K562 (cell line): ENCODE measurements at regions not wholly inside any gene's neighbourhood (a gene's known extent, or its start where the extent isn't known, plus 50 kb on each side); places are given as distances from the start of the nearest gene placed in this dataset.

Experiments
- ATAC-seq: fragments of 200-7000 bp; cut with Tn5 transposase; 3 replicates; pipeline ENCODE4 v1.9.1; 2020; ENCODE audit warnings: moderate library complexity
- BruUV-seq: library from RNA; stranded (reverse); fragments of 400-500 nt; replicated peaks from 2 replicates; lab custom pipeline; 2021; lab: Mats Ljungman, UMichigan
- CTCF ChIA-PET: fragments of 300-600 bp; formaldehyde crosslinking; extraction: SDS; loops from one replicate; lab custom pipeline; 2021; ENCODE audit warnings: low intra/inter-chr PET ratio; lab: Yijun Ruan, JAX
- POLR2A ChIA-PET: fragments of 300-600, 350-650 bp; sonication (Branson Sonifier 250); formaldehyde crosslinking; extraction: SDS; loops from one replicate; lab custom pipeline; 2021; ENCODE audit warnings: antibody characterized with exemption, inconsistent platforms; lab: Yijun Ruan, JAX
- DNase-seq, 4 experiments: peaks; one replicate each; pipeline versions ENCODE4 v3.0.0 to v3.0.0-alpha.2; 2011 to 2018; ENCODE audit warnings: low spot score in 3 of 4, mixed read lengths in 3 of 4; ENCODE audit errors: extremely low read depth in 1 of 4
- FAIRE-seq: peaks from 2 replicates; lab custom pipeline; 2011; peaks lifted over from hg19 to GRCh38; lab: Jason Lieb, UNC
- H2AFZ ChIP-seq: 2 replicates; pipeline ENCODE4 v1.6.0; 2011; ENCODE audit warnings: low read depth, low read length, control low read depth, inconsistent platforms
- H3K27ac ChIP-seq: fragments of 200-600 bp; 3 replicates; pipeline ENCODE4 v1.8.0; 2011; ENCODE audit warnings: low read depth, mild to moderate bottlenecking, control low read depth, inconsistent platforms, low read length, moderate library complexity, mixed read lengths; ENCODE audit errors: extremely low read depth
- H3K27me3 ChIP-seq, 2 experiments: fragments of 300-600 bp in 1 of 2; 2 replicates in 1 of 2; 3 replicates in 1 of 2; pipeline versions ENCODE4 v1.6.0 to v1.8.0; 2011; ENCODE audit warnings: inconsistent platforms in 2 of 2, low read length in 2 of 2, mild to moderate bottlenecking in 1 of 2, mixed read lengths in 1 of 2, moderate library complexity in 1 of 2; ENCODE audit not compliant: control insufficient read depth in 2 of 2, insufficient read depth in 2 of 2
- H3K36me3 ChIP-seq: fragments of 300-600 bp; 3 replicates; pipeline ENCODE4 v1.8.0; 2011; ENCODE audit warnings: mild to moderate bottlenecking, low read length, inconsistent platforms; ENCODE audit not compliant: control insufficient read depth, insufficient read depth
- H3K4me1 ChIP-seq, 2 experiments: fragments of 200-600 bp in 1 of 2; replicated peaks in 1 of 2; 2 replicates in 1 of 2; 3 replicates in 1 of 2; pipeline versions ENCODE4 v1.5.1 to v1.8.0; 2011; ENCODE audit warnings: inconsistent platforms in 2 of 2, low read length in 2 of 2, mild to moderate bottlenecking in 1 of 2, mixed read lengths in 1 of 2, moderate library complexity in 1 of 2; ENCODE audit not compliant: control insufficient read depth in 2 of 2, insufficient read depth in 2 of 2
- H3K4me2 ChIP-seq: 2 replicates; pipeline ENCODE4 v1.6.1; 2011; ENCODE audit warnings: low read length, control low read depth, inconsistent platforms, mixed read lengths; ENCODE audit not compliant: insufficient read depth
- H3K4me3 ChIP-seq: fragments of 200-600 bp; sonication (generic), shearing (Covaris generic); 2 replicates; pipeline ENCODE4 v1.5.1; 2016; ENCODE audit warnings: control low read depth, inconsistent platforms
- H3K79me2 ChIP-seq: fragments of 200-600 bp; 3 replicates; pipeline ENCODE4 v1.8.0; 2011; ENCODE audit warnings: low read length, inconsistent platforms; ENCODE audit not compliant: control insufficient read depth, insufficient read depth
- H3K9ac ChIP-seq, 2 experiments: 2 replicates each; pipeline versions ENCODE4 v1.6.0 to v1.6.1; 2011; ENCODE audit warnings: low read depth in 2 of 2, low read length in 2 of 2, control low read depth in 1 of 2, inconsistent platforms in 1 of 2, mild to moderate bottlenecking in 1 of 2, mixed read lengths in 1 of 2; ENCODE audit not compliant: insufficient read depth in 1 of 2
- H3K9me1 ChIP-seq: one replicate; pipeline ENCODE4 v1.6.0; 2011; ENCODE audit warnings: inconsistent platforms, mild to moderate bottlenecking, low read length, moderate library complexity; ENCODE audit not compliant: control insufficient read depth, insufficient read depth
- H3K9me3 ChIP-seq: replicated peaks from 2 replicates; pipeline ENCODE4 v1.5.1; 2011; ENCODE audit warnings: low read depth, low read length, inconsistent platforms; ENCODE audit not compliant: control insufficient read depth, insufficient read depth
- H4K20me1 ChIP-seq: replicated peaks from 2 replicates; pipeline ENCODE4 v1.6.1; 2011; ENCODE audit warnings: low read length, inconsistent platforms, mixed read lengths; ENCODE audit not compliant: control insufficient read depth, insufficient read depth
- BCL6 ChIP-seq: fragments of 250-450 bp; sonication (Bioruptor Pico); IDR thresholded peaks from 2 replicates; pipeline ENCODE4 v1.4.0; 2020
- CCNT2 ChIP-seq: IDR thresholded peaks from 2 replicates; pipeline ENCODE4 v1.6.1; 2011; ENCODE audit warnings: borderline replicate concordance, low read depth, mild to moderate bottlenecking, moderate library complexity, mixed read lengths, low read length; ENCODE audit not compliant: insufficient read length; ENCODE audit errors: extremely low read depth
- CREB3 ChIP-seq: fragments of 450-650 bp; conservative IDR thresholded peaks from 2 replicates; pipeline ENCODE4 v1.6.1; 2016; ENCODE audit warnings: missing genetic modification characterization, low read depth, mild to moderate bottlenecking, missing compliant biosample characterization, moderate library complexity
- FOXP1 ChIP-seq: sonication (generic); formaldehyde crosslinking; IDR thresholded peaks from 2 replicates; pipeline ENCODE4 v1.8.0; 2022; ENCODE audit warnings: mild to moderate bottlenecking, missing genetic modification reagents
- LEF1 ChIP-seq: fragments of 450-650 bp; IDR thresholded peaks from 2 replicates; pipeline ENCODE4 v1.6.1; 2016; ENCODE audit warnings: mild to moderate bottlenecking
- POLR2H ChIP-seq: IDR thresholded peaks from 2 replicates; pipeline ENCODE4 v1.6.1; 2016; ENCODE audit warnings: missing genetic modification characterization, low read depth, mild to moderate bottlenecking, control low read depth, missing compliant biosample characterization, moderate library complexity
- PTRF ChIP-seq: fragments of 450-650 bp; IDR thresholded peaks from 2 replicates; pipeline ENCODE4 v1.6.1; 2016; ENCODE audit warnings: mild to moderate bottlenecking, missing genetic modification characterization, missing compliant biosample characterization
- RBM14 ChIP-seq: fragments of 200-400 bp; formaldehyde crosslinking; IDR thresholded peaks from 2 replicates; pipeline ENCODE4 v1.6.1; 2018; ENCODE audit warnings: low read depth, mild to moderate bottlenecking, low read length, moderate library complexity, borderline replicate concordance; ENCODE audit not compliant: insufficient read depth
- RUNX1 ChIP-seq: sonication (generic); IDR thresholded peaks from 2 replicates; pipeline ENCODE4 v1.6.1; 2016; ENCODE audit warnings: antibody characterized with exemption, low read depth
- SIN3B ChIP-seq: fragments of 450-650 bp; IDR thresholded peaks from 2 replicates; pipeline ENCODE4 v1.6.1; 2017; ENCODE audit warnings: low read depth, mild to moderate bottlenecking, moderate library complexity
- YY1 ChIP-seq, 3 experiments: IDR thresholded peaks; 2 replicates each; pipeline ENCODE4 v1.6.1; 2011; ENCODE audit warnings: low read length in 2 of 3, mild to moderate bottlenecking in 2 of 3, moderate library complexity in 2 of 3, borderline replicate concordance in 1 of 3, control low read depth in 1 of 3, low read depth in 1 of 3; ENCODE audit not compliant: insufficient read depth in 3 of 3, insufficient replicate concordance in 2 of 3, control insufficient read depth in 1 of 3, insufficient read length in 1 of 3; ENCODE audit errors: extremely low read depth in 1 of 3
- ZC3H11A ChIP-seq: IDR thresholded peaks from 2 replicates; pipeline ENCODE4 v1.6.1; 2012; ENCODE audit warnings: low read depth, low read length, improper control_type of control experiment
- ZMIZ1 ChIP-seq, 2 experiments: fragments of 150-350 bp in 1 of 2; IDR thresholded peaks; 2 replicates each; pipeline ENCODE4 v1.6.1; 2012 to 2016; ENCODE audit warnings: low read depth in 2 of 2, low read length in 2 of 2, mild to moderate bottlenecking in 1 of 2, moderate library complexity in 1 of 2
- ZNF282 ChIP-seq: sonication (generic); formaldehyde crosslinking; IDR thresholded peaks from 2 replicates; pipeline ENCODE4 v1.8.1; 2023; ENCODE audit warnings: missing genetic modification reagents
- WGBS: fragments of 100-300 bp; shearing (Covaris generic); methylation state at CpG from one replicate; pipeline ENCODE4 v1.1.6; 2016; ENCODE audit warnings: low coverage, mixed read lengths; ENCODE audit not compliant: insufficient coverage; ENCODE audit errors: missing lambda C conversion rate; 5-methylcytosine and 5-hydroxymethylcytosine counted together
- in situ Hi-C: fragments of 300-500 bp; cut with MboI; formaldehyde crosslinking; loops from 4 replicates; pipeline ENCODE4 v1.15.0; 2018; ENCODE audit warnings: inconsistent platforms, mixed read lengths
- intact Hi-C: fragments of 100-400 bp; cut with micrococcal nuclease; formaldehyde crosslinking; loops from 2 replicates; pipeline ENCODE4 v1.14.2; 2022
- TF ChIP-seq, protein P1 (sequence below): fragments of 250-450 bp; sonication (Bioruptor Pico); IDR thresholded peaks from 2 replicates; pipeline ENCODE4 v1.5.0; 2021

- H3K4me2 ChIP-seq, result no peak overlapping the region
- WGBS, result 17% methylated on average over 13 of the region's 14 CpGs
- H3K4me1 ChIP-seq, result peaks cover 0 to 23% of the 10 kb centered on the region in 2 experiments; a peak in 2 of 5 replicates
- ATAC-seq (no peak), FAIRE-seq (no peak), DNase-seq (no peak)
- no peak overlapping the region for H3K27ac ChIP-seq
- H2AFZ ChIP-seq, result no peak overlapping the region
- ChIA-PET CTCF (no interaction called here), POLR2A (interaction anchor here (0.7 kb wide), 1 partner anchor 178 kb away, joined by 3 read pairs; no protein-coding TSS in a partner anchor)
- in situ Hi-C loops, result no loop called here
- no peaks in the 10 kb centered on the region for H3K79me2 ChIP-seq
- H3K27me3 ChIP-seq, result peaks cover 0 to 7% of the 10 kb centered on the region in 2 experiments; a peak in 2 of 5 replicates
- intact Hi-C loops, result loop anchor here (10.0 kb wide), 1 partner anchor 49 kb away; no protein-coding TSS in a partner anchor
- H4K20me1 ChIP-seq, result no peaks in the 10 kb centered on the region
- H3K36me3 ChIP-seq, result no peaks in the 10 kb centered on the region
- no peak overlapping the region for H3K4me3 ChIP-seq
- H3K9ac ChIP-seq, result no peak overlapping the region
- no peaks in the 10 kb centered on the region for H3K9me1 ChIP-seq
- BruUV-seq, result no TSS peak
- no peaks in the 10 kb centered on the region for H3K9me3 ChIP-seq
- no peak for TF ChIP-seq RBM14
- TF ChIP-seq PTRF, result 0 out of 2 replicates have a peak, but pooled peaks have one; percentile 45
- no peak for TF ChIP-seq ZC3H11A
- TF ChIP-seq, protein P1, sequence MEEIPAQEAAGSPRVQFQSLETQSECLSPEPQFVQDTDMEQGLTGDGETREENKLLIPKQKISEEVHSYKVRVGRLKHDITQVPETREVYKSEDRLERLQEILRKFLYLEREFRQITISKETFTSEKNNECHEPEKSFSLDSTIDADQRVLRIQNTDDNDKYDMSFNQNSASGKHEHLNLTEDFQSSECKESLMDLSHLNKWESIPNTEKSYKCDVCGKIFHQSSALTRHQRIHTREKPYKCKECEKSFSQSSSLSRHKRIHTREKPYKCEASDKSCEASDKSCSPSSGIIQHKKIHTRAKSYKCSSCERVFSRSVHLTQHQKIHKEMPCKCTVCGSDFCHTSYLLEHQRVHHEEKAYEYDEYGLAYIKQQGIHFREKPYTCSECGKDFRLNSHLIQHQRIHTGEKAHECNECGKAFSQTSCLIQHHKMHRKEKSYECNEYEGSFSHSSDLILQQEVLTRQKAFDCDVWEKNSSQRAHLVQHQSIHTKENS (CRISPR knock-in tag), result no peak
- no peak for TF ChIP-seq FOXP1 (CRISPR knock-in tag)
- TF ChIP-seq CCNT2, result no peak
- TF ChIP-seq ZNF282 (CRISPR knock-in tag), result no peak
- TF ChIP-seq CREB3 (tag), result peak; percentile 74; the same call in 1 of the 2 replicates
- no peak for TF ChIP-seq YY1 (IDR thresholded peaks at IDR 0.05; ENCODE audit: borderline replicate concordance in 1 of 3, control insufficient read depth in 1 of 3, extremely low read depth in 1 of 3, insufficient read depth in 3 of 3, insufficient read length in 1 of 3, insufficient replicate concordance in 2 of 3, low read depth in 1 of 3, low read length in 2 of 3)
- TF ChIP-seq POLR2H, result no peak
- TF ChIP-seq RUNX1, result no peak
- TF ChIP-seq SIN3B, result no peak
- no peak for TF ChIP-seq BCL6 (CRISPR knock-in tag)
- TF ChIP-seq LEF1, result no peak
- TF ChIP-seq ZMIZ1 (IDR thresholded peaks at IDR 0.05; ENCODE audit: low read depth in 2 of 2, low read length in 2 of 2), result no peak
These were observed 65.2 kb downstream of the C9orf50 start for GRCh38 chr9:129555512-129556215.
